HG02840 (cell line): ENCODE measurements at regions not wholly inside any gene's neighbourhood (a gene's known extent, or its start where the extent isn't known, plus 50 kb on each side); places are given as distances from the start of the nearest gene placed in this dataset.
"Not testable (repeated sequence)": the region's sequence is repeated elsewhere in the genome, so short reads cannot be mapped to it uniquely, and the experiment has no call there.

Source experiments
- ATAC-seq: cut with Tn5 transposase; IDR thresholded peaks from one replicate; pipeline ENCODE4 v1.9.1; 2021; ENCODE audit warnings: mild to moderate bottlenecking, moderate library complexity, moderate number of reproducible peaks; ENCODE audit not compliant: unreplicated experiment, low FRiP score

- ATAC-seq: no peak
These were observed 1716.7 kb downstream of the SLITRK1 start for GRCh38 chr13:82165396-82166174.

GRCh38 chr13:82164780-82165395 is 1717.4 kb downstream of the SLITRK1 start:
- not testable (repeated sequence) for ATAC-seq

- no peak for ATAC-seq
These were observed 1734.7 kb downstream of the SLITRK1 start for GRCh38 chr13:82147526-82147925.

GRCh38 chr13:82136880-82137279 is 1745.4 kb downstream of the SLITRK1 start:
- ATAC-seq: no peak

- no peak for ATAC-seq
These were observed 1753.0 kb downstream of the SLITRK1 start for GRCh38 chr13:82129281-82129680.

- ATAC-seq: no peak
These were observed 1763.7 kb downstream of the SLITRK1 start for GRCh38 chr13:82118589-82118988.

- no peak for ATAC-seq
These were observed 1765.8 kb downstream of the SLITRK1 start for GRCh38 chr13:82116422-82116989.

GRCh38 chr13:82115391-82115790 is 1766.9 kb downstream of the SLITRK1 start:
- no peak for ATAC-seq

GRCh38 chr13:82096256-82096655 is 1755.3 kb upstream of the SPRY2 start:
- ATAC-seq: no peak

GRCh38 chr13:82092312-82092711 is 1751.4 kb upstream of the SPRY2 start:
- ATAC-seq: no peak

GRCh38 chr13:82088781-82089180 is 1747.9 kb upstream of the SPRY2 start:
- no peak for ATAC-seq

- no peak for ATAC-seq
These were observed 1735.6 kb upstream of the SPRY2 start for GRCh38 chr13:82076496-82076895.

GRCh38 chr13:82070416-82070815 is 1729.5 kb upstream of the SPRY2 start:
- no peak for ATAC-seq

- ATAC-seq: no peak
These were observed 1721.8 kb upstream of the SPRY2 start for GRCh38 chr13:82062772-82063171.

- ATAC-seq: no peak
These were observed 1717.4 kb upstream of the SPRY2 start for GRCh38 chr13:82058364-82058763.

- not testable (repeated sequence) for ATAC-seq
These were observed 1704.4 kb upstream of the SPRY2 start for GRCh38 chr13:82045316-82045715.

GRCh38 chr13:82036602-82037001 is 1695.7 kb upstream of the SPRY2 start:
- no peak for ATAC-seq

GRCh38 chr13:82011355-82011754 is 1670.4 kb upstream of the SPRY2 start:
- no peak for ATAC-seq

- no peak for ATAC-seq
These were observed 1669.9 kb upstream of the SPRY2 start for GRCh38 chr13:82010780-82011179.

- ATAC-seq: no peak
These were observed 1661.8 kb upstream of the SPRY2 start for GRCh38 chr13:82002710-82003109.

GRCh38 chr13:81995316-81995715 is 1654.4 kb upstream of the SPRY2 start:
- ATAC-seq: no peak

- ATAC-seq: no peak
These were observed 1649.7 kb upstream of the SPRY2 start for GRCh38 chr13:81990652-81991051.
